IPS DF 4.7 (cell line): ENCODE measurements at regions not wholly inside any gene's neighbourhood (a gene's known extent, or its start where the extent isn't known, plus 50 kb on each side); places are given as distances from the start of the nearest gene placed in this dataset.

Experiments
- DNase-seq: peaks from one replicate; pipeline ENCODE4 v3.0.0-alpha.2; 2013; ENCODE audit warnings: low spot score; ENCODE audit errors: extremely low read depth

DNA sequence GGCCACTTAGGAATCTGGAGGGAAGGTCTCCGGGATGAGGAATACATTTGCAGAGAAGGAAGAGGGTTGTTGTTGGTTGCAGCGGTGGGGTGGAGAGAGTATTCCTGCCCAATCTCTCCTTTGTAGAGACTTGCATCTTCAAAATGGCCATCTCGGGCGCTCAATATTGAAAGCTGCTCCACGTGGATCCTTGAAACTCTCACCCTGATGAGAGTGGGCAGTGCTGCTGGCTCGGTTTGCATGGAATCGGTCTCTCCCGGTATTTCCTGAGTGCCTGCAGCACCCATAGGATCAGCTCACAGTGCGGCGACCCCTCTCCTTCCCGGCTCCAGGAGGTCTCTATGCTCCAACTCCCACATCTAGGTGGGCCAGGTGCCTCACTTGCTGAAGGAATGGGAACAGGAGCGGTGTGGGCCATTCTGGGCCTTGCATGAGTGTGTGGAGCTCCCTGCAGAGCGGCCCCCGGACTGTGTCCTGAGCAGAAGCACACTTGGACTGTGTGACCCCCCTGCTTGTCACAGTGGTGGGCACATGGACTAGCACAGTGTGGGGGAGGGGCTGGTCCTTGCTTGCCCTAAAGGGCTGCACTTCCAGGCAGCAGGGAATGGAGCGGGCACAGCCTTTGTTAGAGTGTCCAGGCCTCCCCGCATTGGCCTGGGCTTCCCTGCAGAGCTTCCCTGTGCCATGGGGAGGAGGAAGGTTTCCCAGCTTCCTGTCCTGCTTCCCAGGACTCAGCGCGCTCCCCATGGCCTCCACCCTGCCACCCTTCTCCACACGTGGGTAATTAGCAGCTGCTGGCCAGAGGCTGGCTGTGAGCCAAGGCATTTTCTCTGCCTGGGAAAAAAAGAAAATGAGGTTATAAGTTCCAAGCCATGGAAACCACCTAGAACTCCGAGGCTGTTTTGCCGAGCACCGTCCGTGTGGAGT is 139.3 kb downstream of the IRF8 start:
- no peak for DNase-seq

DNA sequence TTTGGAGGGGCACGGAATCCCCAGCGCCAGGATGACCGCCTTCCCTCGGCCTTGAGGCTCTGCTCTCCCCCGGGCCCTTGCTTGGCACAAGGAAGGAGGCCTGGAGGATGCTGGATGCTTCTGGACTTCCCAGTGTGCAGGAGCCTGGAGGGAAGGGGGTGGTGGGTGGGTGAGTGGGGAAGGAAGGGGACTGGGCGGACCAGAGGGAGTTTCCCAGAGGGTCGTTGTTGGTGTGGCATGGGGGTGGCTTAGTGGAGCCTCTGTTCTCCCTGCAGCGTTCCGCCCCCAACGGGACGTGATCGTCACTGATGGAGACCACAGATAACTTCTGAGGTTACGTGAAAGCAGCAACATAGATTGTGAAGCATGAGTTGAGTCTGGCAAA is 140.0 kb downstream of the IRF8 start:
- DNase-seq: no peak

DNA sequence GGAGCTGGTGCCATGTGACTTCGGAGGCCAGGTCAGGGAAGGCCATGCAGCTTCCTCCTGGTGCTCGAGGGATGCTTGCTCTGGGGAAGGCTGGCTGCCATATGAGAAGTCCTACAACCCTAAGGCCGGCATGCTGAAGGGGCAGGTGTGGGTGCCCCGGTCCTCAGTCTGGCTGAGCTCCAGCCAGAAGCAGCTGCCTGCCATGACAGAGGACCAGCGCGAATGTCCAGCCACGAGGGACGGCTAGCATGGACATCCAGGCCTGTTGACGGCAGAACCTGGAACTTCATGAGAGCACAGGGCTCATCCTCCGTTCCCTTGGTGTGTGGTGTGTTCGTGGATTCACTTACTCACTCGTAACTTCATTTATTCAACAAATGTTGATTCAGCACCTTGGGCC is 140.6 kb downstream of the IRF8 start:
- no peak for DNase-seq

DNA sequence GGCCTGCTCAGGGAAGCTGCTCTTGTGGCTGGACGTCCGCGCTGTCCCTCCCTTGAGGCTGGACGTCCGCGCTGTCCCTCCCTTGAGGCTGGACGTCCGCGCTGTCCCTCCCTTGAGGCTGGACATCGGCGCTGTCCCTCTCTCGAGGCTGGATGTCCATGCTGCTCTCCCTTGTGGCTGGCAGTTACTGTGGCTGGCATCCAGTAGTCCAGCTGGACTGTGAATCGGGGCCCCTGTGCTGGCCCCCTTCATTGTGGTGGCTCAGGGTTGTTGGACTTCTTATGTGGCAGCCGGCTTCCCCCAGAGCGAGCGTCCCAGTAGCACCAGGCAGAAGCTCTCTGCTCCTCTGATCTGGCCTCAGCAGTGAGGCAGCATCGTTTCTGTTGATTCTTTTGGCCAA is 141.5 kb downstream of the IRF8 start:
- no peak for DNase-seq

DNA sequence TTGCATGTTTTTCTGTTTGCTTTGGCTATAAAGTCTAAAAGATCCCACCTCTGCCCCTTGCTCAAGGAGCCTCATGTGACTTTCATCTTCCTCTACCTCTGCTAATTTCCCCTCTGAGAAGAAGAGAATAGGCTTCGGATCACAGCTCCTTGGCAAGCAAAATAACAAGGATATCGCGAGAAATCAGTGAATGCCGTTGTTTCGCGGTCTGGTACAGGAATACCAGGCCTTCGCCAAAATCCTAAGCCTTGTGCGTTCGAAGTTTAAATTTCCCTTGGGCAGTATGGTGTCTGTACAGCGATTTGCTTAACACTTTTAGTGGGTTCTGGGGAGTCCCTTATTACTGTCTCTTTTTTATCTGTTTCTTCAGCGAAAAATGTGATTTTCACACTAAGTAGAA is 142.3 kb downstream of the IRF8 start:
- no peak for DNase-seq

DNA sequence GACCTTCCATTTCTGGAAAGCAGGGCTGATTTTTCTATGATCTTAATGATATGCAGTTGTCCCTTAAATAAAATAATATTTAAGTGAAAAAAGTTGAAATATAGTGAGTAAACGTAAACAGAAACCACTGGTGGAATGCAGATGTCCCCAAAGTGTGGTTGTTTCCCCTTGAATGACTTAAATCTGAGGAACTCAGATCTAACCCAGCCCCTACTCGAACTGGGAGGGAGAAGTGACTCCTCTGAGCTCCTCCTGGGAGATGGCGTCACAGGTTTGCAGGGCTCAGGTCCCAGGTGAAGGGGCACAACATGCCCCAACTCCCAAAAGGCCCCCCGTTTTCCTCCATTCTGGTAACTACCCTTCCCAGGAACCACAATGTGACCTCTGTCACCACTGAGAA is 142.8 kb downstream of the IRF8 start:
- no peak for DNase-seq

DNA sequence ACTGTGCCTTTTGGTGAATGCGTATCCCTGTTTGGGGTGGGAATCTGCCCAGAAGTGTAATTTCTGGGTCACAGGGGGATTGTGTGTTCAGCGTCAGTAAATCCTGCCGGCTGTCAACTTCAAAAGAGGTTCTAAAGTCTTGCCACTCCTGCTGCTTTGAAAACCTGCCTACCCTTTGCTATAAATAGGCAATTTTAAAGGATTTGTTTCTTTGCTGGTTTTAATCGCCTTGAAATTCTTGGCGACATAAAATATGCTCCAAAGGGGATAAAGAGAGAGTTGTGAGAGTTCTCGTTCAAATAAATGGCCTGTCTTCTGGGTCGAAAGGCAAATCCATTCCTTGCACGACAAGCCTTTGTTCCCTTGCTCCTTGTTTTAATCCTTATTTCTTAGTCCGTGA is 143.4 kb downstream of the IRF8 start:
- no peak for DNase-seq

DNA sequence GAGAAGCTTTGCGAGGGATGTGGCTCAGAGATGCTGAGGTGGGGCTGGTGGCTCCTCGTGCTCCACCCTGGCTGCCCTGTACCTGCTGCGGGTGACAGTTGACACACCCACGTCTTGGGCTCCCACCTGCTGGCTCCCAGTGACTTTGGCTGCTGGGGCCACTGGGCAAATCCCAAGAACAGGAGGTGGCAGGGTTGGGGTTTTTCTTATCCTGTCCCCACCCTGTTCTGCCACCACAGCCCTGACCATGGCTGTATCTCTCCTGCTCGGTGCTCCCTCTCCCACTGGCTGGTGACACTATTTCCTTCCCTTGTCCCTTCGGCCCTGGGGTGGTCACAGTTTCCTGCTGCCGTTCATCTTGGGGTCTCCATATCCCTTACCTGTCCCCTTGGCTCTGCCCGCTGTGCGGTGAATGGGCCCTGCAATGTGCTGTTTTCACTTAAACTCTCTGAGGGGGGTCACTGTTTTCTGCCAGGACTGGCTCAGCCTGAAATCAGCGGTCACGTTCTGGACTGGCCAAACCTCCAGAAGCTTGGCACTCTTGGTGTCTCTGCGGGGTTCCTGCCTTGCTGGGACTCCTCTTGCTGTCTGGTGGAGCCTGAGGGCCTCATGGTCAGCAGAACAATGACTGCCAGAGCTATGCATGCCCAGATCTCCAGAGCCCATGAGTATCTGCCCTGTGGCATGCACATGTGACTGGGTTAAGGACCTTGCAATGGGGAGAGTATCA is 144.2 kb downstream of the IRF8 start:
- no peak for DNase-seq

DNA sequence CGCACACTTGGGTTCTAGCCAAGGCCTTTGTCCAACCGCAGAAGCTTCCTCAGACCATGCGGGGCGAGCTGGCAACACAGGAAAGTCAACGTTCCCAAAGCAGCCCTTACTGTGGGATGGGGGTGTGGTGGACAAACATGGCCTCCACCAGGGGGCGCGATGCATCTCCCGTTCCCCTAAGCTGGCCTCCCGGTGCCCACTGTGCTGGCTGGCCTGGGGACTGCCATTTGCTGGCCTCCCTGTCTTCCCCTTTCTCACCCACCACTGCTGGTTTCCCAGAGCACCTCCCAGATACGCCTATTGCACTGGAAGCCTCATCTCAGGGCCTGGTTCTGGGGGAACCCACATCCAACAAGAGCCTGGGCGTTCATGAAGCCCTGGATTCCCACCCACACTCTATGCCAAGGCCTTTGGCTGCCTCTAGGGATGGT is 145.3 kb downstream of the IRF8 start:
- peak; percentile 44 for DNase-seq

DNA sequence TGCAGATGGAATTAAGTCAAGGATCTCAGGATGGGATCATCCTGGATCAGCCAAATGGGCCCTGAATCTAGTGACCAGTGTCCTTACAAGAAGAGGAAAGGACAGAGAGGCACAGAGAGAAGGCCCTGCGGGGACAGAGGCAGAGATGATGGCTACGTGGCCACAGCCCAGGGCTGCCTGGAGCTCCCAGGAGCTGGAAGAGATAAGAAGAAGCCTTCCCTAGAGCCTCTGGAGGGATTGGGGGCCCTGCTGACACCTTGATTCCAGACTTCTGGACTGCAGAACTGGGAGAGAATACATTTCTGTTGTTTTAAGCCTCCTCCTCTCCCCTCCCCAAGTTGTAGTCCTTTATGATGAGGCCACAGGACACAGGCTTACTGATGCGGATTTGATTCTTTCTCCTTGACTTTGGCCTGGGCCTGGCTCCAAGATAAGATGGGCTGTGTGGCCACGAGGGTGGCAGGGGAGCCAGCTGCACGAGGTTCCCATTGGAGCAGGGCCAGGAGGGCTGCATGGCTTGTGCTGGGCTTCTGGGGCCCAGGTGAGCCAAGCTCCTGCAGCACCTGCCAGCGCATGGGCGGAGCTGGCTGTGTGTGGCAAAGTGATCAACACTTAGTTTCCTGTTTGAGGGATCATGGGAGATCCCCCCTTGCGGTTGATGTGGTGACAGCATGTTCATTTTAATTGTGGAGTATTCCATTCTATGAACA is 146.1 kb downstream of the IRF8 start:
- no peak for DNase-seq

DNA sequence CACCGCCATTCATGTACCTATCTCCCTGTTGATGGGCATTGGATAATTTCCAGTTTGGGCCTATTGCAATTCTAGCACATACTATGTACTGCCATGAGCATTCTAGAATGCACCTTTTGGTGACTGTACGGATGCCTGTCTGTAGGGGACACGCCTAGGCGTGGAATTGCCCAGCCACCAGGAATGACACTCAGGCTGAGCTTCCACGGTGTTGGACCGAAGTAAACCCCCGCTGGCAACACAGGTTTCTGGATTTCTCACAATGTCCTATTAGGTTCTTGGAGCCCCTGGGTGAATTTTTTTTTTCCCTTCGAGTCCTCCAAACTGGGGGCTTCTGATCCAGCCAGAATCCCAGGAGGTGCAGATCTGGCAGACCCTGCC is 146.6 kb downstream of the IRF8 start:
- no peak for DNase-seq

DNA sequence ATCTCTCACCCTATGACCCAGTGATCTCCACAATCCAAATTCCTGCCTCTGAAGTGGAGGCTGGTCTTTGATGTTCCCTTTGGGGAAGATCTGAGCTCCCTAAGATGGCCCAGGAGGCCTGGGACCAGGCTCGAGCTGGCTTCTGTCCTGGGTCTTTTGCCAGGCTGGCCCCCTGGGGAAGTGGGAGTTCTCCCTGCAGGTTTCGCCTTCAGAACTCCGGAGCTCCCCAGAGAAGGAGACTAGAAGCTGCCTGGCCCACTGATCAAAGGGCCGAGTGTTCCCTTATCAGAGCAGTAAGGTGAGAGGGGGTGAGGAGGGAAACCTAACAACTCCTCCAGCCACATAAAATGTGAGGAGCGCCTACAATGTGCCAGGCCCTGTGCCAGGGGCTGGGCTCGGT is 147.1 kb downstream of the IRF8 start:
- no peak for DNase-seq

DNA sequence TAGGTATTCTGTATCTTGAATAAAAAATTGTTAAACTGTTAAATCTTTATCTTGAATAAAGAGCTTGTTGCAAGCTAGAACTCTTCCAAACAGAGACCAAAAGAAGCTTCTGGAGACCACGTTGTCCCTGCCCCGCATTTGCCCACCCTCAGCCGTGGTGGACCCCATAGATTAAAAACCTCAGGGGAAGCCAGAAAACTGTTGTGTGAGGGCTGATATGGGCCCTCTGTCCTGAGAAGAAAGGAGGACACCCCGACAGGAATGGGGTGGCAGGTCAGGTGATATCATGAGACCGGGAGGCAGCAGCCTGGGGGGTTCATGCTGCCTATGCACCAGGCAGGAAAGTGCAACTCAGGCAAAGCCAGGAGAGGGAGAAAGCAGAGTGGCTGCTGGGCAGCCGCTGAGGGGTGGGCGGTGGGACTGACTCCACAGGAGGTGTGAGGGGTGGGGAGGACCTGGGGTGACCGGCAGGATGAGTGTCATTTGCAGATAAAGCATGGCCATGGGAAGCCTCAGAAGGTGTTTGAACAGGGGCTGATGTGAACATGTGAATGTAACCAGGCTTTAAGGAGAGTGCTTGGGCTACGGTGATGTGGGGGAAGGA is 147.8 kb downstream of the IRF8 start:
- DNase-seq: no peak

DNA sequence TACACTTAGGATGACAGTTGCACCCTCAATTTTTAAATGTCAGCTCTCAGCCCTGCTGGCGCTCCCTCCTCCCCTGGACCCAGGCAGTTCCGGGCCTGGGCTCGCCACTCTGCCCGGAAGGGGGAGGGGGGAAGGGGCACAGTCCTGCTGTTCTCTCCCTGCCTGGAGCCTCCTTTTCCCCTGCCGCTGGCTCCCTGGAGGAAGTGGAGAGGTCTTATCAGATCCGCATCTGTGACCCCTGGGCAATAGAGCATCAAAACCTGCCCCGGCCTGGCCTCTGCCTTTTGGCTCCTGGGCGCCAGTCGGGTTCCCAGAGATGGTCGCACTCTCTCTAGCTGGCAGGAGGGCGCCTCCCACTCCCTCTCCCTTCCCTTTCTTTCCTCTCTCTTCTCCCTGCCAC is 149.3 kb downstream of the IRF8 start:
- DNase-seq: no peak

DNA sequence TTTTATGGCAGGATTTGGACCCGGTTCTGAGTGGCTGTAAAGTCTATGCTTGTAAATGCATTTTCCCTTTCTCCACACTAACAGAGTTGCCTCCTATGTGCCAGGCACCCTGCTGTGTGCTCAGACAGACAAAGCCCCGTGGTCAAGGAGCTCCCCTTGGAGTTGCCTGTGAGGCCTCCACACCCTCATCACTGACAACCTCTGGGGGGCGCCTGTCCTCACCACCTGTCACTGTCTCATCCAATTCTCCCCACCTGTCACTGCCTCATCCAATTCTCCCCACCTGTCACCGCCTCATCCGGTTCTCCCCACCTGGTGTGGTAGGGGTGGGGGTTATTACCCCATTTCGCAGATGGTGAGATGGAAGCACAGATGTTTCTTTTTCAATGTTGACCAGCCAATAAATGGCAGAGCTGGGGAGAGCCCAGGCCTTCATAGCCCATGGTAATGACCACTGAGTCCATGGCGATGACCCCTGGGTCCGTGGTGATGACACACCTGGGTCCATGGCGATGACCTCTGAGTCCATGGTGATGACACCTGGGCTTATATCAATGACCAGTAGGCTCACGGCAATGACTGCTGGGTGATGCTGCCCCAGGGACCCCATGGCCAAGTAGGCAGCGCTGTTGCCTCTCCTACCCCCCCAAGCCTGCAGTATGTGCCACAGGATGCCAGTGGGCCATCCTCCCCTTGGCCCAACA is 150.1 kb downstream of the IRF8 start:
- DNase-seq: no peak

DNA sequence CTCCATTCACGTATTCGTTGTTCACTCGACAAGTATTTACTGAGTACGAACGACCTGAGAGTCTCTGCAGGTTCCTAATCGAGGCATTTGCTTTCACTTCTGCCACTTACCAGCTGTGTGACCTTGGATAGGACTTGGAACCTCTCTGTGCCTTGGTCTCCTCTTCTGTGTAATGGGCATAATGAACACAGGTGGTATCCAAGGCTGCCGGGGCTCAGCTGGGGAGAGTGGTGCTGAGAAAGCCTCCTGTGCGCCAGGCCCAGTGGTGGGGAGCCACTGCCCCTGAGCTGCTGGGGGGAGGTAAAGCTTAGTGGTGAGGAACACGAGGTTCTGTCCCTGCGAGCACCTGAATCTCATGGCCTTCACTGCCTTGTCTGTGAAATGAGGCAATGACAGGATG is 150.7 kb downstream of the IRF8 start:
- DNase-seq: no peak

DNA sequence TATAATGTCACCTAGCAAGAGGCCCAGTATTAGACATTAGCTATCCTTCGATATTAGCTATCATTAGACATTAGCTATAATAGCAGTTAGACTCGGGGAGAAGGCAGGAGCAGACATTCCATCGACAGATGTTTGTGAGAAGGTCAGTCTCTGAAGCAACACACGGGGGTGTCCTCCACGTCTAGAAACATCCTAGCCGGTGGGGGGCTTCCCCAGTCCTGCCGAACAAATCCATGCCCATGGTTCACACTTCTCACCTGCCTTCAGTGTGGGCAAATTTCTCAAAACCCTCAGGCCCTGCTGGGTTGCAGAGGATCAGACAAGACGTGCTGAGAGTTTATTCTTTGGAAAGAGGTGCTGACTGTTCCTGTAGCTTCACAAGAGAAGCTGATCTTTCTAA is 151.1 kb downstream of the IRF8 start:
- DNase-seq: no peak

DNA sequence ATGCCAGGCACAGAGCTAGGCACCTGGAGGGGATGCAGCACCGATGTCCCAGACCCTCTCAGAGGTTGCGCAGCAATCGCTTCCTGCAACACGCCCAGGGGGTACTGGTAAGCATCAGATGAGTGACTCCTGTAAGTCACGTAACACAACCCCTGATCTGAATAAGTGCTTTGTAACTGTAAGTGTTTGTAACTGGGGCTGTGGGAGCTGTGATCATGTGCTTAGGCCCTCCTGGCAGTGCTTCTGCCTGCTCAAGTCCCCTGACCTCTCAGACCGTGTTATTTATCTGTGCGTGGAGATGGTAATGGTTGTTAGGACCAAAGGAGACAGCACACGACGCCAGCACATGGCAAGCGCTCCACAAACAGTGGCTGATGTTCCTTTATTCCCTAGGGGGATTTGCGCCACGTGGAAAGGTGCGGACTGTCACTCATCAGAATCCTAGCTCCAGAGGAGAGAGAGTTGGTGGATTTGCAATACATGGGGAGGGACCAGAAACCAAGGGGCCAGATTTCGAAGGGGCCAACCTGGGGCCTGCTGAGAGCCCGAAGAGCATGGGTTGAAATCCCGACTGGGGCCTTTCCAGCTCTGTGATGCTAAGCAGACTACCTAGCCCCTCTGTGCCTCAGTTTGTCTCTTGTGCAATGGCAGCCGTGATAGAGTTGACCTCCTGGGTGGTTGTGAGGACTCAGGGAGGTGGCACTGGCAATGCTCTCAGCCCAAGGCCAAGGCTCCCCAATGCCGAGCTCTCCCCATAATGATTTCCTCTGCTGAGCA is 151.8 kb downstream of the IRF8 start:
- DNase-seq: no peak

DNA sequence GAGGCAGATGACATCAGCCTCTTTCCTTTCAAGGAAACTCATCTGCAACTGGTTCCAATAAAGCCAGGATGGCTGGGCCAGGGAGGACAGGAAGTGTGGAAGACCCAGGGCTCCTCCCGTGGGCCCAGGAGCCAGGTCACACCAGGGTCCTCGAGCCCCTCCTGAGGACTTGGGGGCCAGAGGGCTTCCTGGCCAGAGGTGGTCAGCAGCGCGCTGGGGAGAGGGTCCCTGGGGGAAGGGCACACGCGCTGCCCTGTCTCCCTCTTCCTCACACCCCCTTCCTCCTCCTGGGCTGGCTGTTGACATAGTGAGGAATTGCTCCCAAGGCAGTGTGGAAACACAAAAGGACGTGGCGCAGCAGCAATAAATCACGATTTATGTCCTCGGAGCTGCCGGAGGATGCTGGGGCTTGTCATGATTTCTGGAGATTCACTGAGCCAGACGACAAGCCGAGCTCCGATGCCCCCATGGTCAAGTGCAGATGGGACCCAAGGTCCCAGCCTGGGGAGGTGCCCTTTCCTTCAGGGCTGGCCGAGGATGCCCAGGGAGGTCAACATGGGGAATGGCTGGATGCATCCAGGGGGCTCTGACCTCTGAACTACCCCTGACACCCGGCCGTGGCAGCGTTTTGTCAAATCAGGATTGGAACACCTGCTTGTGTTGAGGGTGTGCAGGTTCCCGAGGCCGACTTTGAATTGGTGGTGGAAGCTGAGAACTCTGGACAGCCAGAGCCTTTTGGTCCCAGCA is 152.6 kb downstream of the IRF8 start:
- no peak for DNase-seq
